SK-N-MC (cell line): ENCODE measurements at regions not wholly inside any gene's neighbourhood (a gene's known extent, or its start where the extent isn't known, plus 50 kb on each side); places are given as distances from the start of the nearest gene placed in this dataset.

ENCODE experiments used
- EZH2 ChIP-seq: fragments of 200-600 bp; sonication (generic); IDR thresholded peaks from one replicate; pipeline ENCODE4 v1.6.1; 2017; ENCODE audit warnings: antibody characterized with exemption
- POLR2AphosphoS5 ChIP-seq: IDR thresholded peaks from 2 replicates; pipeline ENCODE4 v1.6.1; 2012; ENCODE audit warnings: mild to moderate bottlenecking, low read depth, low read length, borderline replicate concordance

GRCh38 chr4:170675568-170676262 is 586.0 kb upstream of the AADAT start:
- TF ChIP-seq POLR2AphosphoS5 (no peak), EZH2 (no peak)
